Kidney (tissue), 13 donors: ENCODE measurements at regions not wholly inside any gene's neighbourhood (a gene's known extent, or its start where the extent isn't known, plus 50 kb on each side); places are given as distances from the start of the nearest gene placed in this dataset.

ENCODE experiments used
- DNase-seq, 5 donors: peaks; one replicate each; pipeline ENCODE4 v3.0.0-alpha.2; 2013 to 2020
- FAIRE-seq: peaks from 2 replicates; lab custom pipeline; 2012; peaks lifted over from hg19 to GRCh38; lab: Jason Lieb, UNC
- H3K27ac ChIP-seq, 2 donors: one replicate each; pipeline ENCODE4 v1.7.0; 2013; ENCODE audit warnings: low read depth in 2 of 2, low read length in 2 of 2, inconsistent platforms in 1 of 2
- H3K27me3 ChIP-seq: one replicate; pipeline ENCODE4 v1.7.1; 2013; ENCODE audit warnings: low read length, inconsistent platforms; ENCODE audit not compliant: control insufficient read depth, insufficient read depth
- H3K36me3 ChIP-seq, 3 donors: one replicate each; pipeline versions ENCODE4 v1.7.0 to v1.7.1; 2013; ENCODE audit warnings: low read length in 3 of 3, control low read depth in 1 of 3, inconsistent platforms in 1 of 3; ENCODE audit not compliant: insufficient read depth in 3 of 3, control insufficient read depth in 2 of 3
- H3K4me1 ChIP-seq, 3 donors: one replicate each; pipeline versions ENCODE4 v1.7.0 to v1.7.1; 2013; ENCODE audit warnings: low read length in 3 of 3, inconsistent platforms in 1 of 3, low read depth in 1 of 3; ENCODE audit not compliant: control insufficient read depth in 2 of 3, insufficient read depth in 2 of 3
- H3K4me3 ChIP-seq, 3 donors: one replicate each; pipeline versions ENCODE4 v1.7.0 to v1.8.1; 2013; ENCODE audit warnings: low read length in 3 of 3, control low read depth in 1 of 3, inconsistent platforms in 1 of 3
- H3K9ac ChIP-seq, 3 donors: one replicate each; pipeline versions ENCODE4 v1.7.0 to v1.7.1; 2013; ENCODE audit warnings: low read length in 3 of 3, control low read depth in 1 of 3, inconsistent platforms in 1 of 3
- H3K9me3 ChIP-seq, 3 donors: one replicate each; pipeline versions ENCODE4 v1.7.0 to v1.7.1; 2013; ENCODE audit warnings: low read length in 3 of 3, control low read depth in 1 of 3, inconsistent platforms in 1 of 3; ENCODE audit not compliant: control insufficient read depth in 2 of 3, insufficient read depth in 1 of 3
- intact Hi-C: fragments of 100-400 bp; cut with DNase I; formaldehyde crosslinking; loops from one replicate; pipeline ENCODE4 v1.11.1; 2022
- TF ChIP-seq, protein P1 (sequence below): IDR thresholded peaks from 3 replicates; pipeline ENCODE4 v1.5.1; 2012; ENCODE audit warnings: mild to moderate bottlenecking, moderate library complexity, borderline replicate concordance; ENCODE audit not compliant: insufficient read depth; ENCODE audit errors: extremely low read depth
- donor health status: control.
- donor health status: control.
- donor health status: control.
- donor health status: control.
- donor health status: control.
- donor health status: DM: yes; HTN: yes; CAD: no.
- donor health status: Normal renal cell carcinoma (clear cell type).

DNA sequence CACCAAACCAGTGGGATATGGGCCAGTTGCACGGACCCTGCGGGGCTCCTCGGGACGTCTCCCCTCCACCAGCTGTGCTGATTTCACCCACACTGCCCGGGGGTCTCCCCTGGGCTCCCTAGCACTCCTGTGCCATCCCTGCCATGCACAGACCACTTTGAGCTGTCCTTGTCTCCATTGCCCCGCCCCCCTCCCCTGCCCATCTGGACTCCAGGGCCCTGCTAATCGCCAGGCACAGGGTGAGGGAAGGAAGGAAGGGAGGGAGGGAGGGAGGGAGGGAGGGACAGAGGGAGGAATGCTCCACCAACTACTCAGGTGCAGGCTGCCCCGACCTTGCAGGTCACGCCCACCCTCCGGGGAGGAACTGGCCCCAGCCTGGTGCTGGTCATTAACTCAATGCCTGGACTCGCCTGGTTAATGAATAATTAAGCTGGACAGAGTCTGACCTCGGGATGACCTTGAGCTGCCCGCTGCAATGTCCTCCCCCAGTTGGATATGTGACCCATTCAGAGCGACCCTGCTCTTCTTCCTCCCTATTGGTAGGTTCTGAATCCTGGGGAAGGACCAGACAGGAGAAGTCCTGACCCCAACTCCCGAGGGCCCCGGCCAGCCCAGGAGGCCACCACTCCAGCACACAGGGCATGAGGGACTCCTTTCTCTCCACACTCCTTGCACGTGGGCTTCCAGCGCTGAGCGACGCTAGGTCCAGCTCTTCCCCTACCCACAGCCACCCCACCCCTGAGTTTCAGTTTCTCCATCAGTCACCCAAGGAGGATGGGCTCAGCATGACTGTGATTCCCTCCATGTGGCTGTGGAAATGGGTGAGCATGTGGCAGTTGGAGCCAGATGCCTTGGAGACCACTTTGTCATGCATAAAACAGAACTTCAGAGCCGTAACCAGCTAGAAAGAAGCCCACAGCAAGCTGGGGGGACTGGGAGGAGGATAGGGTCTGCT lies 62.1 kb downstream of the C9orf50 start:
- TF ChIP-seq, protein P1, sequence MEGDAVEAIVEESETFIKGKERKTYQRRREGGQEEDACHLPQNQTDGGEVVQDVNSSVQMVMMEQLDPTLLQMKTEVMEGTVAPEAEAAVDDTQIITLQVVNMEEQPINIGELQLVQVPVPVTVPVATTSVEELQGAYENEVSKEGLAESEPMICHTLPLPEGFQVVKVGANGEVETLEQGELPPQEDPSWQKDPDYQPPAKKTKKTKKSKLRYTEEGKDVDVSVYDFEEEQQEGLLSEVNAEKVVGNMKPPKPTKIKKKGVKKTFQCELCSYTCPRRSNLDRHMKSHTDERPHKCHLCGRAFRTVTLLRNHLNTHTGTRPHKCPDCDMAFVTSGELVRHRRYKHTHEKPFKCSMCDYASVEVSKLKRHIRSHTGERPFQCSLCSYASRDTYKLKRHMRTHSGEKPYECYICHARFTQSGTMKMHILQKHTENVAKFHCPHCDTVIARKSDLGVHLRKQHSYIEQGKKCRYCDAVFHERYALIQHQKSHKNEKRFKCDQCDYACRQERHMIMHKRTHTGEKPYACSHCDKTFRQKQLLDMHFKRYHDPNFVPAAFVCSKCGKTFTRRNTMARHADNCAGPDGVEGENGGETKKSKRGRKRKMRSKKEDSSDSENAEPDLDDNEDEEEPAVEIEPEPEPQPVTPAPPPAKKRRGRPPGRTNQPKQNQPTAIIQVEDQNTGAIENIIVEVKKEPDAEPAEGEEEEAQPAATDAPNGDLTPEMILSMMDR: no peak
- Histone ChIP-seq H3K36me3 (no peaks in the 10 kb centered on the region), H3K27ac (peak overlapping the region; percentile 93), H3K4me1 (peaks cover 8 to 44% (median 39%) of the 10 kb centered on the region in 3 donors), H3K4me3 (no peak overlapping the region), H3K27me3 (no peaks in the 10 kb centered on the region), H3K9ac (peak overlapping the region in 1 of 3 donors; percentile 51), H3K9me3 (no peaks in the 10 kb centered on the region)
- peak; percentile 88 to 95 (median 90) for DNase-seq
- intact Hi-C loops: no loop called here
- FAIRE-seq: no peak

DNA sequence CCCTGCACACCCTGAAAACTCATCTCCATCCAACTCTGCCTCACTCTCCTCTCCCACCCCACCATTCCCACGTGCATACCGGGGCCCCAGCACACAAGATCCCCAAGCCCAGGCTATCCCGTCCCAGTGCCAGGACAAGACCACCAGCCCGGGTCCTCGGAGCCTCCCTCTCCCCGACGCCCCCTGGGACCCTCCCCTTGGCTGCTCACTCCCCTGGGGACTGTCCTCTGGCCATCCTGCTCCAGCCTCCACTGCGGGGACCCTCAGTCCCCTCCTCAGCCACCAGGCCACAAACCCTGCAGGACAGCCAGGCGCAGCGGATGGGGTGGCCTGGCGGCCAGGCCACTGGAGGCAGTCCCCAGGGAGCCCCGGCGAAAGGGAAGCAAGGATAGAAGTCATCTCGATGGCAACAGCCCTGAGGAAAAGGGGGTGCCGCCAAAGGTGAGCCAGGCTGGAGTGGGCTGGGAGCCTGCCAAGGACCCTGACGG lies 62.8 kb downstream of the C9orf50 start:
- no peaks in the 10 kb centered on the region for H3K36me3 ChIP-seq
- peak overlapping the region; percentile 93 for H3K27ac ChIP-seq
- H3K9me3 ChIP-seq: no peaks in the 10 kb centered on the region
- H3K27me3 ChIP-seq: no peaks in the 10 kb centered on the region
- H3K9ac ChIP-seq: peak overlapping the region in 1 of 3 donors; percentile 51
- peaks cover 8 to 44% (median 39%) of the 10 kb centered on the region in 3 donors for H3K4me1 ChIP-seq
- DNase-seq (peak in 2 of 5 donors; percentile 77 to 78), FAIRE-seq (no peak)
- TF ChIP-seq, protein P1: no peak
- intact Hi-C loops: no loop called here
- no peak overlapping the region for H3K4me3 ChIP-seq

DNA sequence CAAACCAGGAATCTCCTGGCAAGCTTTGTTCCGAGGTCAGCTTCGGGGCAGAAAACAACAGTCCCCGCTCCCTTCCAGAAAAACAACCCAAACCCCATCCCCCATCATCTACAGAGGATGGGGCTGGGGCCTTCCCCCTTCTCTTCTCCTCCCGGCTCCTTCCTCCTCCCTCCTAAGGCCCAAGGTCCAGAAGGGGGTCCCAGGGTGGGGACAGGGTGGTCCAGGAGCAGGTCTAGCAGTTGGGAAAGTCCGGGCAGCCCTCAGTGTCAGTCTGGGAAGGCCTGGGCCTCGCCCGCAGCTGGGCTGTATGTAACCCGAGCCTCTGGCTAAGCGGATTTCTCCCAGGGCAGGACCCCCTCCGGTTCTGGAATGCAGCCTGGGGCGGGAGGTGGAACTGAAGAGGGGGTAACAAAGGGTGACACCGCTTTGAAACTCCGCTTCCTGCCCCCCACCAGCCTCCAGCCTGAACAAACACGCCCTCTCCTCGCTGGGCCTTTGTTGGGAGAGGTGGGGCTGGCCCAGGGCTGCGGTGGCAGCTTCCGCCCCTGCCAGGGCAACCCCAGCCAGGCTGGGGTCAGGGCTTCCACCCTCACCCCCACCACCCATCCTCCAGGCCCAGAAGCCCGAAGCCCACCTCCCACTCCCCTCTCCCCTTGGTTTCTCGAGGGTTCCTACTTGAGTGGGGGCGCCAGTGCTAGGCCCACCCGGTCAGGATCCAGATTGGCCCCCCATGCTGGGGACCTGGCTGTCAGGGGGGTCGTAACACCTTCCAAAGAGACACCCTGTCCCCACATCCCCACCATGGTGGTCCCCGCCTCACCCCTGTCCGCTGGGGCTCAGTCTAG lies 63.5 kb downstream of the C9orf50 start:
- intact Hi-C loops: no loop called here
- TF ChIP-seq, protein P1: no peak
- DNase-seq (peak; percentile 89 to 98 (median 96)), FAIRE-seq (no peak)
- H3K27me3 ChIP-seq: no peaks in the 10 kb centered on the region
- peak overlapping the region; percentile 93 for H3K27ac ChIP-seq
- H3K4me3 ChIP-seq: no peak overlapping the region
- H3K4me1 ChIP-seq: peaks cover 8 to 44% (median 39%) of the 10 kb centered on the region in 3 donors
- no peaks in the 10 kb centered on the region for H3K9me3 ChIP-seq
- no peaks in the 10 kb centered on the region for H3K36me3 ChIP-seq
- H3K9ac ChIP-seq: peak overlapping the region in 1 of 3 donors; percentile 51
